Glutamatergic neuron (in vitro differentiated cells): ENCODE measurements at regions not wholly inside any gene's neighbourhood (a gene's known extent, or its start where the extent isn't known, plus 50 kb on each side); places are given as distances from the start of the nearest gene placed in this dataset.

ENCODE experiments used
- DNase-seq: peaks from one replicate; pipeline ENCODE4 v3.0.0; 2022
- H3K27ac Mint-ChIP-seq: one replicate; pipeline ENCODE4 v1.8.0; 2020; ENCODE audit warnings: mild to moderate bottlenecking, mixed read lengths, inconsistent platforms; ENCODE audit not compliant: unreplicated experiment
- H3K27me3 Mint-ChIP-seq: one replicate; pipeline ENCODE4 v1.8.0; 2020; ENCODE audit warnings: mild to moderate bottlenecking, moderate library complexity, mixed read lengths, inconsistent platforms; ENCODE audit not compliant: unreplicated experiment
- H3K36me3 Mint-ChIP-seq: one replicate; pipeline ENCODE4 v1.8.0; 2020; ENCODE audit warnings: mild to moderate bottlenecking, mixed read lengths, inconsistent platforms; ENCODE audit not compliant: unreplicated experiment
- H3K4me1 Mint-ChIP-seq: one replicate; pipeline ENCODE4 v1.8.0; 2020; ENCODE audit warnings: mild to moderate bottlenecking, low read depth, mixed read lengths, inconsistent platforms; ENCODE audit not compliant: unreplicated experiment
- H3K4me3 Mint-ChIP-seq: one replicate; pipeline ENCODE4 v1.8.0; 2020; ENCODE audit warnings: mild to moderate bottlenecking, mixed read lengths, inconsistent platforms; ENCODE audit not compliant: unreplicated experiment
- H3K9me3 Mint-ChIP-seq: one replicate; pipeline ENCODE4 v1.8.0; 2020; ENCODE audit warnings: mild to moderate bottlenecking, moderate library complexity, mixed read lengths, inconsistent platforms; ENCODE audit not compliant: unreplicated experiment
- CTCF ChIP-seq: fragments of 200-600 bp; sonication (generic); IDR thresholded peaks from one replicate; pipeline ENCODE4 v1.5.0; 2021; ENCODE audit not compliant: partially characterized antibody, unreplicated experiment

- Mint-ChIP-seq H3K27me3 (no peaks in the 10 kb centered on the region), H3K9me3 (no peaks in the 10 kb centered on the region), H3K36me3 (peaks cover 4% of the 10 kb centered on the region), H3K4me1 (no peaks in the 10 kb centered on the region), H3K27ac (no peak overlapping the region), H3K4me3 (no peak overlapping the region)
- TF ChIP-seq CTCF = no peak
- DNase-seq = no peak
These were observed 552.5 kb upstream of the CRIM1 start for GRCh38 chr2:35803126-35803525.

- no peaks in the 10 kb centered on the region for H3K27me3 Mint-ChIP-seq
- DNase-seq = no peak
- H3K27ac Mint-ChIP-seq = no peak overlapping the region
- H3K36me3 Mint-ChIP-seq = no peaks in the 10 kb centered on the region
- no peak overlapping the region for H3K4me3 Mint-ChIP-seq
- no peaks in the 10 kb centered on the region for H3K4me1 Mint-ChIP-seq
- TF ChIP-seq CTCF = no peak
- H3K9me3 Mint-ChIP-seq = no peaks in the 10 kb centered on the region
These were observed 560.7 kb upstream of the CRIM1 start for GRCh38 chr2:35794796-35795450.

- DNase-seq = no peak
- no peak overlapping the region for H3K27ac Mint-ChIP-seq
- no peaks in the 10 kb centered on the region for H3K9me3 Mint-ChIP-seq
- no peaks in the 10 kb centered on the region for H3K27me3 Mint-ChIP-seq
- no peak overlapping the region for H3K4me3 Mint-ChIP-seq
- no peaks in the 10 kb centered on the region for H3K4me1 Mint-ChIP-seq
- TF ChIP-seq CTCF = no peak
- H3K36me3 Mint-ChIP-seq = no peaks in the 10 kb centered on the region
These were observed 565.3 kb upstream of the CRIM1 start for GRCh38 chr2:35790292-35790691.

GRCh38 chr2:35788543-35788942 is 567.0 kb upstream of the CRIM1 start:
- TF ChIP-seq CTCF = no peak
- Mint-ChIP-seq H3K27ac (no peak overlapping the region), H3K4me1 (no peaks in the 10 kb centered on the region), H3K27me3 (no peaks in the 10 kb centered on the region), H3K36me3 (no peaks in the 10 kb centered on the region), H3K9me3 (no peaks in the 10 kb centered on the region), H3K4me3 (no peak overlapping the region)
- no peak for DNase-seq

GRCh38 chr2:35787302-35788031 is 568.1 kb upstream of the CRIM1 start:
- Mint-ChIP-seq H3K27ac (no peak overlapping the region), H3K4me1 (no peaks in the 10 kb centered on the region), H3K36me3 (no peaks in the 10 kb centered on the region), H3K4me3 (no peak overlapping the region), H3K27me3 (no peaks in the 10 kb centered on the region), H3K9me3 (no peaks in the 10 kb centered on the region)
- TF ChIP-seq CTCF = no peak
- DNase-seq = no peak
